Left cardiac atrium (tissue), 4 donors: ENCODE measurements at regions not wholly inside any gene's neighbourhood (a gene's known extent, or its start where the extent isn't known, plus 50 kb on each side); places are given as distances from the start of the nearest gene placed in this dataset.

ENCODE experiments used
- ATAC-seq, 2 donors: fragments of 200-7000 bp; cut with Tn5 transposase; one replicate each; pipeline ENCODE4 v1.9.1; 2020; ENCODE audit warnings: mild to moderate bottlenecking in 2 of 2, moderate library complexity in 2 of 2
- DNase-seq: peaks from one replicate; pipeline ENCODE4 v3.0.0-alpha.2; 2020
- intact Hi-C, 2 donors: fragments of 100-400 bp; cut with DNase I; formaldehyde crosslinking; loops; one replicate each; pipeline versions ENCODE4 v1.14.1 to v1.15.1; 2022 to 2023
- donor health status: DM: no; HTN: yes; CAD: no.
- donor health status: DM: no; HTN: yes; CAD: no; lungs with severe emphysema.
- donor health status: DM: yes; HTN: yes; CAD: no.
- donor health status: Dilated cardiomyopathy.

- ATAC-seq (no peak), DNase-seq (no peak)
- intact Hi-C loops = no loop called here
Observed at GRCh38 chr6:167526465-167527368, 201.8 kb downstream of the TTLL2 start.

- intact Hi-C loops = no loop called here
- DNase-seq (no peak), ATAC-seq (no peak)
Observed at GRCh38 chr6:167528239-167528638, 203.4 kb downstream of the TTLL2 start.

DNA sequence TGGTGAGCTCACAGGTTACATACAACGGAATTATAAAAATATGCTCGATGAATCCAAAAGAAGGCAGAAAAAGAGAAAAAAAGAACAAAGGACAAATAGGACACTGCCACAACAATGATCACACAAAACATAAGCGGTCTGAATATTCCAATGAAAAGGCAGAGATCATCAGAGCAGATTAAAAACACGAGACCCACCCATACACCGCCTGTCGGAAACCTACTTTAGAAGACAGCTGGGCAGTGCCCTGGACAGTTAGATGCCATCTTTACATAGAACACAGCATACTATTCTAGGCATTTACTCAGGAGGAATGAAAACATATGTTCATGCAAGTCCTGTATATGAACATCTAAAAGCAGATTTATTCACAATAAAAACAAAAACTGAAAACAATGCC lies 204.1 kb downstream of the TTLL2 start:
- ATAC-seq (no peak), DNase-seq (no peak)
- intact Hi-C loops = no loop called here

- ATAC-seq (no peak), DNase-seq (no peak)
- intact Hi-C loops = no loop called here
Observed at GRCh38 chr6:167529444-167530335, 204.8 kb downstream of the TTLL2 start.

GRCh38 chr6:167530951-167531350 lies 206.1 kb downstream of the TTLL2 start:
- DNase-seq = no peak
- no peak for ATAC-seq
- intact Hi-C loops = no loop called here

DNA sequence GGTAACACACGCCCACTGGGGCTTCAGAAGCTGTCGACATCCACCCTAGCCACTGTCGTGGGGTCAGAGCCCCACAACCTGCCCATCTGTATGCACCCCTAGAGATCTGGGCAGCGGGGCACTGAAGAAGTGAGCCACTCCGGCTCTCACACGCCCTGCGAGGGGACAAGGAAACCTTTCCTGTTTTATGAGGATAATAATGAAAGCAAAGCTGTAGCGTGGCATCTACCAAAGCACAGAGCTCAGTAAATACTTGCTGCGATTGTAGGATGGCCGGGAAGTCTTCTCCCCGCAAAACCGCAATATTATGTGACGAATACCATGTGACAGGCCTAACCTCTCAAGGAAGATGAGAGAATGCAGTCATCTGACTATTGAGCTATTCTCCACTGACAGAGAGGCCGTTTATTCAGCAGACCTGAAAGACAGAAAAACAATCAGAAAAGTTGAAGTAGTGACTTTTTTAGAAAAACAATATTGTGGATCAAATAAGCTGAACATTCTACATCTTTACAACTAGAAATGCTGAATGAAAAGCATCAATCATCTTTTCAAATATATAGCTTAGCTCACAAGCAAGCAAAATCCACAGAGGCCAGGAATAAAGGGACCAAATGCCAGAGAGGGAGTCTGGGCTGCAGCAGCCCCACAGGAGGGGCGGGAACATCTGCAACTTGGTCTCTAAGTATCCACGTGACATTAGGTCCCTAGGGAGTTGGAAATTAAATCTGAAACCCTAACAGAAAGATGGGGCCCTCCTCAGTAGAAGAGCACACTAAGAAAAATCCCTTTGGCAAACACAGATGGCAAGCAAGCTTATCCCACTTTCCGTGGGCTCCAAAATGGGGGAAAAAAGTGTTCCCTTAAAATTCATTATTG lies 207.8 kb downstream of the TTLL2 start:
- no peak for DNase-seq
- ATAC-seq = no peak
- intact Hi-C loops = no loop called here

DNA sequence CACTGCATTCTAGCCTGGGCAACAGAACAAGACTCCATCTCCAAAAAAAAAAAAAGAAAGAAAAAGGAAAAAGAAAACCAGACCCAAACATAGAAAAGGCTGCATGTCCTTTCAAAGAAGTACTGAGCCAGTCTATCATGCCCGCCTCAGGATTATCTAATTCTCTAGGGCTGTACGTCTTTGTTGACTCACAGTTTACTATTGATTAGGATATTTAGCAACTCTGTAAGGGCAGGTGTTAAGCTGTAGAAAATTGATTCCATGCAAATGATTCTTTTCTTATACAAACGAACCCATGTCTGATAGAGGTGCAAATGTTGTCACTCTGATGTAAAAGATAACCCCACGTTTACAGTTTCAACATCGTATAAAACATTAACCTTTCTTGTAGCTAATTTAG lies 209.0 kb downstream of the TTLL2 start:
- ATAC-seq (no peak), DNase-seq (no peak)
- intact Hi-C loops = no loop called here

- DNase-seq = no peak
- ATAC-seq = no peak
- intact Hi-C loops = no loop called here
Observed at GRCh38 chr6:167537816-167538215, 212.9 kb downstream of the TTLL2 start.

DNA sequence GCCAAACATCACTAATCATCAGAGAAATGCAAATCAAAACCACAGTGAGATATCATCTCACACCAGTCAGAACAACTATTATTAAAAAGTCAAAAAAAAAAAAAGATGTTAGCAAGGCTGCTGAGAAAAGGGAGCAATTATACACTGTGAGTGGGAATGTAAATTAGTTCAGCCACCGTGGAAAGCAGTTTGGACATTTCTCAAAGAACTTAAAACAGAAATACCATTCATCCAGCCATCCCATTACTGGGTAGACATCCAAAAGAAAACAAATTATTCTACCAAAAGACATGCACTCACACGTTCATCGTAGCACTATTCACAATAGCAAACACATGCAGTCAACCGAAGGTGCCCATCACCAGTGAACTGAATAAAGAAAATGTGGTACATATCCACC lies 213.9 kb downstream of the TTLL2 start:
- DNase-seq = no peak
- intact Hi-C loops = no loop called here
- no peak for ATAC-seq

- intact Hi-C loops = no loop called here
- DNase-seq (no peak), ATAC-seq (no peak)
Observed at GRCh38 chr6:167540796-167541195, 215.9 kb downstream of the TTLL2 start.

DNA sequence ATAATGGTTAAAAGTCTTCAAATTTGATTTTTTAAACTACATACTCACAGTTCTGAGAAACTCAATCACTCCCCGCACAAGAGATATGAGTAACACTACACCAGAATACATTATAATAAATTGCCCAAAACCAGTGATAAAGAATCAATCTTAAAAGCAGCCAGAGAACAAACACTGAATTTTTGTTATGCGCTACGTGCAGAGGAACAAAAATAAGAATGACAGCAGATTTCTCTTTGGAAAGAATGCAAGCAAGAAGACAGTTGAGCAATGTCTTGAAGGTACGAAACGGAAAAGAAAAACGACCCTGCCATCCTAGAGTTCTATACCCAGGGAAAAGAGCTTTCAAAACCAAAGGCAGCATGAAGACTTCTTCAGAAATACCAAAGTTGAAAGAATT lies 216.7 kb downstream of the TTLL2 start:
- DNase-seq (no peak), ATAC-seq (no peak)
- intact Hi-C loops = no loop called here

GRCh38 chr6:167543602-167544497 lies 219.0 kb downstream of the TTLL2 start:
- intact Hi-C loops = no loop called here
- peak; percentile 71 to 93 for ATAC-seq
- DNase-seq = peak; percentile 66

- intact Hi-C loops = no loop called here
- no peak for ATAC-seq
- DNase-seq = no peak
Observed at GRCh38 chr6:167546611-167547327, 221.9 kb downstream of the TTLL2 start.

DNA sequence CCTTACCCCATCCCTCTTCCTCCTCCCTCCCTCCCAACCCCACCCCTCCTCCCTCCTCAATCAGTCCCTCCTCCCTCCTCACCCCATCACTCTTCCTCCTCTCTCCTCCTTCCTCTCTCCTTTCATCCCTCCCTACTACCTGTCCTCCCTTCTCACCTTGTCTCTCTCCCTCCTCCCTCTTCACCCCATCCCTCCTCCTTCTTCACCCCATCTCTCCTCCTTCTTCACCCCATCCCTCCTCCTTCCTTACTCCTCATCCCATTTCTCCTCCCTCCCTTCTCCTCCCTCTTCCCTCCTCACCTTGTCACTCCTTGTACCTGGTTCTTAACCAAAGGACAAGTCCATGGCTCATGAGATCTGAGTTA lies 222.4 kb downstream of the TTLL2 start:
- intact Hi-C loops = no loop called here
- DNase-seq = no peak
- no peak for ATAC-seq

DNA sequence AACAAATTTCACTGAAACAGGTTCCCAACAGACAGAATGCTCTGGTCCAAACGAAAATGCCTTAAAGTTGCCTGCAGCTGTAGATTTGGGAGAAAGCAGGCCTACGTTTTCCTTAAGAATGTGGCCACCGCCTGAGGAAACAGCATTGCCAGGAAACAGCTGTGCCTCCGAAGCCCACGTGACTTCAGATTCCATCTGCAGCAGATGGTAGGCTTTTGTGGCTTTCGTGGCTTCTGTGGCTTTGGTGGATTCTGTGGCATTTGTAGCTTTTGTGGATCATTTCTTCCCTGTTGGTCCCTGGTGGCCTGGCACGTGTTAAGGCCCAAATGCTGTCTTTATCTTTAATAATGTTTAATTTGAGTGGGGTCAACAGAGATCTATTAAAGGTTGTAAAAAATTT lies 222.9 kb downstream of the TTLL2 start:
- intact Hi-C loops = no loop called here
- DNase-seq (no peak), ATAC-seq (no peak)

DNA sequence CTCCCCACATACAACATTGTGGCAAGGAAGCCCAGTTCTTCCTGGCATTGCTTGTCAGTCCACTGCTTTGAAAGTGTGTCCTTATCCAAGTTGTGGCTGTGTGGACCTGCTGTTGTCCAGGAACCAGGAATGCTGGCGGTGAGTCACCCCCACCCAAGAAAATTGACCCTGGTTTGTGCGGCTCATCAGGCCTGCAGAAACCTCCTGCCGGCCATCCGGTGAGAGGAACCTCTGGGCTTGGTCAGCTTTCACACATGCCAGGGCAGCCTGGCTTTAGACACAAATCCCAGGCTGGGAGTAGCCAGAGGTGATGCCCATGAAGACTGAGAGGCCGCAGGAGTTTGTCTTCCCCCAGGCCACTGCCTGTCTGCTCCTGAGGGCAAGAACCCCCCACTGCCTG lies 223.6 kb downstream of the TTLL2 start:
- intact Hi-C loops = no loop called here
- ATAC-seq (no peak), DNase-seq (no peak)

DNA sequence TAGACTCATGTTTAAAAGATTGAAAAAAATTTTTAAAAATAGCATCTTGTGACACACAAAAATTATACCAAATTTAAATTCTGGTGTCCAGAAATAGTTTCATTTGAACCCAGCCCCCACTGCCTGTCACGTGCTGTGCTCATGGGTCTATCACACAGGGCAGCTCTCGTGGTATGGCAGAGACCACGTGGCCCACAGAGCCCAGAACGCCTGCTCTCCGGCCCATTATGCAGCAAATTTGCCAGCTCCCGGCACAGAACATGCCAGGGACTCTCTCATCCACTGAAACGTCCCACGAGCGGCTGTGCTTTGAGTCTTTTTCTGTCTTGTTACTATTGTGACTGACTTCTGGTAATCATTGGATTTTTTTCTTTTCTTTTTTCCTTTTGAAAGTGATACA lies 224.3 kb downstream of the TTLL2 start:
- DNase-seq (no peak), ATAC-seq (no peak)
- intact Hi-C loops = no loop called here
